ENCODE measurements at regions not wholly inside any gene's neighbourhood (a gene's known extent, or its start where the extent isn't known, plus 50 kb on each side); places are given as distances from the start of the nearest gene placed in this dataset.

DNA sequence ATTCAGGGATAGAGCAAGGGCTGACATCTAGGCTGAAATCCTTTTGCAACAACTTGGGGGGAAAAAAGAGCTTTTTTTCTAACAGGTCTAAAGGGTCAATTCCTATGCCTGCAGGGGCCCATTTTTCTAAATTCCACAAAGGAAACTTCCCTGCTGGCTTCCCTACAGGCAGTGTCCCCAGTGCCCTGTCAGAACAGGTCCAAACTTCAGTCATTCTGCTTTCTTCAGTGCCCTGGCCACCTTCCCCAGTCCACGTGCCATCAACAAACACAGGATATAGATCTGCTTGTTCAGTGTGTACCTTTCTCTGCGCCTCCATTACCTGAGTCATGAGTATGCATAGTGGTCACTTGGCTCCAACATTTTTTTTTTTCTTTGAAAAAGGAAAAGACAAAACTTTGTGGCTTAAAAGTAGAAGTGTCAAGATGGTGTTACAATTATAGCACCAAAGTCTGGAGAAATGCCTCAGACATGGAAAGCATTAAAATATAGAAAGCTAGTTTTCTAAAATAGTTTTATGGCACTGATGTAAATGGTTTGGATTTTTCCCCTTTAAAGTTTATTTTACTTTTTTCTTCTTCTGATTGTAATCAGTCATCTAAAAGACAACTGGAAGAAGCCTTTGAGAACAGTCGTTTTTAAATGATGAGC lies 84.0 kb upstream of the JADE1 start:
- ChIA-PET CTCF (ENCODE audit: low intra/inter-chr PET ratio) (no interaction called here), POLR2A (interaction anchor here (1.0 kb wide), 1 partner anchor 18 kb away, joined by 3 read pairs; no protein-coding TSS in a partner anchor)
- no peaks in the 10 kb centered on the region; the same call in 1 of the 2 replicates for H4K20me1 ChIP-seq (replicated peaks; ENCODE audit: control insufficient read depth, insufficient read depth, low read length)
- no peak for DNase-seq (ENCODE audit: extremely low read depth in 1 of 4, low spot score in 3 of 4)
- H3K4me1 ChIP-seq (replicated peaks in 1 of 2; ENCODE audit: control insufficient read depth in 2 of 2, insufficient read depth in 2 of 2, low read length in 2 of 2), result peaks cover 5 to 6% of the 10 kb centered on the region in 2 experiments; a peak in 3 of 5 replicates
- no peak for FAIRE-seq
- H3K9ac ChIP-seq (ENCODE audit: insufficient read depth in 1 of 2, low read depth in 2 of 2, low read length in 2 of 2), result no peak overlapping the region
- TF ChIP-seq XRCC4 (IDR thresholded peaks at IDR 0.05; ENCODE audit: extremely low read depth, insufficient read depth, insufficient read length), result no peak
- TF ChIP-seq GATAD2B (IDR thresholded peaks at IDR 0.05; ENCODE audit: borderline replicate concordance), result no peak
- TF ChIP-seq SMARCC2 (IDR thresholded peaks at IDR 0.05; ENCODE audit: low read depth), result no peak
- no peak for TF ChIP-seq DPF2 (IDR thresholded peaks at IDR 0.05)
- TF ChIP-seq PRDM10 (IDR thresholded peaks at IDR 0.05; ENCODE audit: partially characterized antibody), result no peak
- no peak for TF ChIP-seq COPS2 (conservative IDR thresholded peaks at IDR 0.05)
- no peak for TF ChIP-seq ILK (tag; IDR thresholded peaks at IDR 0.05; ENCODE audit: borderline replicate concordance, low read depth)
- no peak for TF ChIP-seq FOXA1 (IDR thresholded peaks at IDR 0.05; ENCODE audit: borderline replicate concordance)
- TF ChIP-seq ZBTB33 (CRISPR knock-in tag; IDR thresholded peaks at IDR 0.05), result no peak
- no peak for TF ChIP-seq SETDB1 (IDR thresholded peaks at IDR 0.05; ENCODE audit: low read length)
- no peaks in the 10 kb centered on the region for H3K36me3 ChIP-seq (ENCODE audit: control insufficient read depth, insufficient read depth, low read length)
- peak overlapping the region; percentile 69 for H2AFZ ChIP-seq (ENCODE audit: low read depth, low read length)
- H3K9me3 ChIP-seq (replicated peaks; ENCODE audit: control insufficient read depth, insufficient read depth, low read depth, low read length), result no peaks in the 10 kb centered on the region
- BruUV-seq (replicated peaks), result no TSS peak
- H3K27me3 ChIP-seq (ENCODE audit: control insufficient read depth in 2 of 2, insufficient read depth in 2 of 2, low read length in 2 of 2), result no peaks in the 10 kb centered on the region
- H3K4me3 ChIP-seq, result no peak overlapping the region
- in situ Hi-C loops (cut with MboI), result no loop called here
- intact Hi-C loops (cut with micrococcal nuclease), result no loop called here
- H3K79me2 ChIP-seq (ENCODE audit: control insufficient read depth, insufficient read depth, low read length), result no peaks in the 10 kb centered on the region
- peak; percentile 37; the same call in 2 of the 3 replicates for ATAC-seq
- WGBS (ENCODE audit: insufficient coverage, low coverage, missing lambda C conversion rate), result 3% methylated on average over 3 of the region's 3 CpGs
- H3K9me1 ChIP-seq (ENCODE audit: control insufficient read depth, insufficient read depth, low read length), result no peaks in the 10 kb centered on the region
- H3K27ac ChIP-seq (ENCODE audit: extremely low read depth, low read depth, low read length), result no peak overlapping the region
- H3K4me2 ChIP-seq (ENCODE audit: insufficient read depth, low read length), result no peak overlapping the region
